ENCODE measurements at regions not wholly inside any gene's neighbourhood (a gene's known extent, or its start where the extent isn't known, plus 50 kb on each side); places are given as distances from the start of the nearest gene placed in this dataset.

DNA sequence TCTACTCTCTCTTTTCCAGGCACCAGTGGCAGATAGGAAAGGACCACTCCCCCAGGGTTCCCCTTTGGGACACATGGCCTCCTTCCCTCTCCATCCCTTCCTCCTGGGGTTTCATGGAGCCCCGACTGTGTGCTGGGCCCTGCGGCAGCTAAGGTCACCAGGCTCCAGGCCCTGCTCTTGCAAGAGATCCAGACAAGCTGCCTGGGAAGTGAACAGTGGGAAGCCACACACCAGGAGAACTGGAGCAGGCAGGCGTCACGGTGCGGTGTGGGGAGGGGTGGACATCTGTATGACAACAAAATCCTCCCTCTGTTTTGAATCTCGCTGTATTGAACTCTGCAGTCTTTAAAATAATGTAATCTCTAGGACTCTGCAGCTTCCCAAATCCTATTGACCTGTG lies 330.1 kb downstream of the UQCRFS1 start:
- TF ChIP-seq SPI1 (IDR thresholded peaks at IDR 0.05; ENCODE audit: borderline replicate concordance, low read depth) = no peak
- TF ChIP-seq REST (IDR thresholded peaks at IDR 0.05; ENCODE audit: insufficient replicate concordance, low read depth) = no peak
- TF ChIP-seq POLR2AphosphoS5 (IDR thresholded peaks at IDR 0.05; ENCODE audit: low read depth) = no peak
- no peak for TF ChIP-seq GABPA (IDR thresholded peaks at IDR 0.05; ENCODE audit: low read depth)
- TF ChIP-seq CTCF (IDR thresholded peaks at IDR 0.05; ENCODE audit: insufficient read depth, low read length) = no peak
- H3K4me3 ChIP-seq (replicated peaks; ENCODE audit: insufficient read depth, low read length) = no peak overlapping the region
- H3K27me3 ChIP-seq (ENCODE audit: insufficient read depth, poor library complexity, severe bottlenecking) = no peaks in the 10 kb centered on the region
- no peak for DNase-seq (ENCODE audit: low read depth in 1 of 2, low spot score in 1 of 2)
- no peak overlapping the region for H3K27ac ChIP-seq (replicated peaks)

- no peak overlapping the region for H3K4me3 ChIP-seq (replicated peaks; ENCODE audit: insufficient read depth, low read length)
- no peaks in the 10 kb centered on the region for H3K27me3 ChIP-seq (ENCODE audit: insufficient read depth, poor library complexity, severe bottlenecking)
- TF ChIP-seq CTCF (IDR thresholded peaks at IDR 0.05; ENCODE audit: insufficient read depth, low read length) (no peak), REST (IDR thresholded peaks at IDR 0.05; ENCODE audit: insufficient replicate concordance, low read depth) (no peak), SPI1 (IDR thresholded peaks at IDR 0.05; ENCODE audit: borderline replicate concordance, low read depth) (no peak), GABPA (IDR thresholded peaks at IDR 0.05; ENCODE audit: low read depth) (no peak), POLR2AphosphoS5 (IDR thresholded peaks at IDR 0.05; ENCODE audit: low read depth) (no peak)
- no peak overlapping the region for H3K27ac ChIP-seq (replicated peaks)
- DNase-seq (ENCODE audit: low read depth in 1 of 2, low spot score in 1 of 2) = no peak
Observed at GRCh38 chr19:28881616-28882015, 331.3 kb downstream of the UQCRFS1 start.

GRCh38 chr19:28880735-28881401 lies 332.1 kb downstream of the UQCRFS1 start:
- DNase-seq (ENCODE audit: low read depth in 1 of 2, low spot score in 1 of 2) = no peak
- no peak for TF ChIP-seq SPI1 (IDR thresholded peaks at IDR 0.05; ENCODE audit: borderline replicate concordance, low read depth)
- TF ChIP-seq POLR2AphosphoS5 (IDR thresholded peaks at IDR 0.05; ENCODE audit: low read depth) = no peak
- no peak for TF ChIP-seq REST (IDR thresholded peaks at IDR 0.05; ENCODE audit: insufficient replicate concordance, low read depth)
- TF ChIP-seq CTCF (IDR thresholded peaks at IDR 0.05; ENCODE audit: insufficient read depth, low read length) = no peak
- no peak for TF ChIP-seq GABPA (IDR thresholded peaks at IDR 0.05; ENCODE audit: low read depth)
- Histone ChIP-seq H3K27me3 (ENCODE audit: insufficient read depth, poor library complexity, severe bottlenecking) (no peaks in the 10 kb centered on the region), H3K4me3 (replicated peaks; ENCODE audit: insufficient read depth, low read length) (no peak overlapping the region), H3K27ac (replicated peaks) (no peak overlapping the region)
